Suprapubic skin (tissue), 4 donors: ENCODE measurements at regions not wholly inside any gene's neighbourhood (a gene's known extent, or its start where the extent isn't known, plus 50 kb on each side); places are given as distances from the start of the nearest gene placed in this dataset.

Experiments
- CTCF ChIP-seq, 2 donors: fragments of 200-600 bp in 1 of 2; fragments of 450-650 bp in 1 of 2; sonication (generic) in 1 of 2; IDR thresholded peaks; one replicate each; pipeline ENCODE4 v1.5.1; 2016 to 2019; ENCODE audit warnings: antibody characterized with exemption in 2 of 2, mild to moderate bottlenecking in 1 of 2, moderate library complexity in 1 of 2
- EP300 ChIP-seq: sonication (generic); formaldehyde crosslinking; IDR thresholded peaks from one replicate; pipeline ENCODE4 v1.6.1; 2017; ENCODE audit warnings: antibody characterized with exemption
- POLR2A ChIP-seq, 2 donors: fragments of 450-650 bp; IDR thresholded peaks; one replicate each; pipeline ENCODE4 v1.6.1; 2017; ENCODE audit warnings: antibody characterized with exemption in 2 of 2, mild to moderate bottlenecking in 2 of 2, moderate library complexity in 2 of 2
- POLR2AphosphoS5 ChIP-seq, 3 donors: sonication (generic); formaldehyde crosslinking; IDR thresholded peaks; one replicate each; pipeline ENCODE4 v1.6.1; 2017; ENCODE audit warnings: antibody characterized with exemption in 3 of 3

- TF ChIP-seq CTCF (IDR thresholded peaks at IDR 0.05) (no peak), POLR2A (IDR thresholded peaks at IDR 0.05) (no peak), EP300 (no peak), POLR2AphosphoS5 (IDR thresholded peaks at IDR 0.05) (no peak)
Observed at GRCh38 chr7:25598765-25599164, 370.5 kb upstream of the NPVF start.
